ENCODE measurements at regions not wholly inside any gene's neighbourhood (a gene's known extent, or its start where the extent isn't known, plus 50 kb on each side); places are given as distances from the start of the nearest gene placed in this dataset.

- intact Hi-C loops (cut with micrococcal nuclease; ENCODE audit: unreplicated experiment) (loop anchor here (1.0 kb wide), 1 partner anchor 585 kb away; no protein-coding TSS in a partner anchor), in situ Hi-C loops (cut with HindIII; ENCODE audit: extremely low pct_ligation_motif_present, low pct_unique_long_range_greater_than_20kb) (loop anchor here (5.0 kb wide), 1 partner anchor 587 kb away; no protein-coding TSS in a partner anchor)
- Histone ChIP-seq H3K27ac (ENCODE audit: extremely low read length, insufficient read depth, low read length) (no peak overlapping the region), H4K20me1 (ENCODE audit: insufficient read depth, low read length) (no peaks in the 10 kb centered on the region), H3K4me1 (ENCODE audit: insufficient read depth, low read length) (no peaks in the 10 kb centered on the region), H3K36me3 (replicated peaks in 1 of 2; ENCODE audit: control insufficient read depth in 1 of 2, insufficient read depth in 2 of 2, low read length in 2 of 2) (no peaks in the 10 kb centered on the region), H3K79me2 (ENCODE audit: insufficient read depth, low read length) (no peaks in the 10 kb centered on the region), H3K4me3 (replicated peaks in 1 of 3; ENCODE audit: insufficient read depth in 1 of 3, low read depth in 2 of 3, low read length in 3 of 3) (no peak overlapping the region), H3K27me3 (ENCODE audit: control insufficient read depth in 1 of 2, insufficient read depth in 2 of 2, low read length in 2 of 2) (no peaks in the 10 kb centered on the region), H3K9me3 (ENCODE audit: low read length) (no peaks in the 10 kb centered on the region), H3K9ac (ENCODE audit: insufficient read depth, low read depth, low read length) (no peak overlapping the region), H2AFZ (ENCODE audit: low read length) (no peak overlapping the region), H3K4me2 (ENCODE audit: low read depth, low read length) (no peak overlapping the region)
- POLR2A ChIA-PET, result no interaction called here
- no peak for FAIRE-seq
- TF ChIP-seq ZNF331 (CRISPR knock-in tag; IDR thresholded peaks at IDR 0.05) (no peak), ZNF768 (CRISPR knock-in tag; IDR thresholded peaks at IDR 0.05) (no peak), STAG1 (CRISPR knock-in tag; IDR thresholded peaks at IDR 0.05) (peak; percentile 51), ZSCAN12 (CRISPR knock-in tag; IDR thresholded peaks at IDR 0.05) (no peak), POLR2A (IDR thresholded peaks at IDR 0.05; ENCODE audit: insufficient read depth in 1 of 2, low read depth in 2 of 2, low read length in 2 of 2) (no peak), TARDBP (CRISPR knock-in tag; IDR thresholded peaks at IDR 0.05) (no peak), ZNF839 (CRISPR knock-in tag; IDR thresholded peaks at IDR 0.05; ENCODE audit: borderline replicate concordance) (no peak), CTCF (CRISPR knock-in tag; IDR thresholded peaks at IDR 0.05) (peak; percentile 38), CHCHD3 (CRISPR knock-in tag; IDR thresholded peaks at IDR 0.05) (no peak)
- BruUV-seq (replicated peaks), result no TSS peak
- peak; percentile 68 for ATAC-seq
- CTCF ChIA-PET (ENCODE audit: low intra/inter-chr PET ratio, low total read pairs), result interaction anchor here (1.0 to 1.9 kb wide), 3 partner anchors 569 to 585 kb away, joined by 3 to 17 read pairs (median 8); no protein-coding TSS in a partner anchor
- peak; percentile 12 for DNase-seq (ENCODE audit: low spot score)
These were observed 504.3 kb downstream of the FAM181B start for GRCh38 chr11:82229341-82229740.

GRCh38 chr11:82225930-82226329 is 507.7 kb downstream of the FAM181B start:
- intact Hi-C loops (cut with micrococcal nuclease; ENCODE audit: unreplicated experiment) (no loop called here), in situ Hi-C loops (cut with HindIII; ENCODE audit: extremely low pct_ligation_motif_present, low pct_unique_long_range_greater_than_20kb) (loop anchor here (5.0 kb wide), 1 partner anchor 584 kb away; no protein-coding TSS in a partner anchor)
- no peaks in the 10 kb centered on the region for H3K9me3 ChIP-seq (ENCODE audit: low read length)
- H3K79me2 ChIP-seq (ENCODE audit: insufficient read depth, low read length), result no peaks in the 10 kb centered on the region
- H3K9ac ChIP-seq (ENCODE audit: insufficient read depth, low read depth, low read length), result no peak overlapping the region
- H3K27me3 ChIP-seq (ENCODE audit: control insufficient read depth in 1 of 2, insufficient read depth in 2 of 2, low read length in 2 of 2), result no peaks in the 10 kb centered on the region
- WGBS (ENCODE audit: low lambda C conversion rate), result 4% methylated on average over 1 of the region's 2 CpGs
- no peaks in the 10 kb centered on the region for H4K20me1 ChIP-seq (ENCODE audit: insufficient read depth, low read length)
- no peak overlapping the region for H3K27ac ChIP-seq (ENCODE audit: extremely low read length, insufficient read depth, low read length)
- H3K4me1 ChIP-seq (ENCODE audit: insufficient read depth, low read length), result no peaks in the 10 kb centered on the region
- H3K36me3 ChIP-seq (replicated peaks in 1 of 2; ENCODE audit: control insufficient read depth in 1 of 2, insufficient read depth in 2 of 2, low read length in 2 of 2), result no peaks in the 10 kb centered on the region
- TF ChIP-seq ARNTL (CRISPR knock-in tag; IDR thresholded peaks at IDR 0.05), result no peak
- TF ChIP-seq ATF4 (CRISPR knock-in tag; IDR thresholded peaks at IDR 0.05), result no peak
- no peak for TF ChIP-seq NR2C2 (CRISPR knock-in tag; IDR thresholded peaks at IDR 0.05; ENCODE audit: borderline replicate concordance)
- 0 out of 2 replicates have a peak, but pooled peaks have one; percentile 2 for TF ChIP-seq STAG1 (CRISPR knock-in tag; IDR thresholded peaks at IDR 0.05)
- H3K4me2 ChIP-seq (ENCODE audit: low read depth, low read length), result no peak overlapping the region
- DNase-seq (ENCODE audit: low spot score), result no peak
- FAIRE-seq, result no peak
- no TSS peak for BruUV-seq (replicated peaks)
- no peak for ATAC-seq
- ChIA-PET CTCF (ENCODE audit: low intra/inter-chr PET ratio, low total read pairs) (no interaction called here), POLR2A (no interaction called here)
- H2AFZ ChIP-seq (ENCODE audit: low read length), result no peak overlapping the region
- no peak overlapping the region for H3K4me3 ChIP-seq (replicated peaks in 1 of 3; ENCODE audit: insufficient read depth in 1 of 3, low read depth in 2 of 3, low read length in 3 of 3)
